Heart left ventricle (tissue), 16 donors: ENCODE measurements at regions not wholly inside any gene's neighbourhood (a gene's known extent, or its start where the extent isn't known, plus 50 kb on each side); places are given as distances from the start of the nearest gene placed in this dataset.

ENCODE experiments used
- ATAC-seq, 4 donors: fragments of 200-7000 bp; cut with Tn5 transposase; one replicate each; pipeline ENCODE4 v1.9.1; 2020 to 2022; ENCODE audit warnings: moderate library complexity in 4 of 4, mild to moderate bottlenecking in 3 of 4, moderate number of reproducible peaks in 1 of 4
- DNase-seq, 5 donors: peaks; one replicate each; pipeline ENCODE4 v3.0.0-alpha.2; 2020
- H3K27ac ChIP-seq, 12 donors: fragments of 200-600 bp; sonication (generic) in 4 of 12; one replicate each; pipeline versions ENCODE4 v1.5.0 to v1.8.0; 2016 to 2022; ENCODE audit warnings: mild to moderate bottlenecking in 2 of 12
- H3K27me3 ChIP-seq, 9 donors: fragments of 200-600 bp; sonication (generic) in 2 of 9; one replicate each; pipeline versions ENCODE4 v1.5.1 to v1.8.0; 2016 to 2022; ENCODE audit warnings: mild to moderate bottlenecking in 3 of 9
- H3K36me3 ChIP-seq, 9 donors: fragments of 200-600 bp; sonication (generic) in 2 of 9; one replicate each; pipeline versions ENCODE4 v1.5.0 to v1.8.0; 2018 to 2022; ENCODE audit warnings: mild to moderate bottlenecking in 2 of 9
- H3K4me1 ChIP-seq, 12 donors: fragments of 200-600 bp; sonication (generic) in 4 of 12; one replicate each; pipeline versions ENCODE4 v1.5.0 to v1.8.0; 2016 to 2022; ENCODE audit warnings: mild to moderate bottlenecking in 3 of 12
- H3K4me3 ChIP-seq, 12 donors: fragments of 200-600 bp; sonication (generic) in 4 of 12; one replicate each; pipeline versions ENCODE4 v1.5.0 to v1.8.0; 2017 to 2022; ENCODE audit warnings: mild to moderate bottlenecking in 9 of 12, moderate library complexity in 4 of 12
- H3K9me3 ChIP-seq, 12 donors: fragments of 200-600 bp; sonication (generic) in 4 of 12; one replicate each; pipeline versions ENCODE4 v1.5.0 to v1.8.0; 2016 to 2022; ENCODE audit warnings: mild to moderate bottlenecking in 1 of 12
- CTCF ChIP-seq, 12 donors: fragments of 200-600 bp; sonication (generic) in 4 of 12; IDR thresholded peaks; one replicate each; pipeline versions ENCODE4 v1.5.0 to v1.8.0; 2018 to 2022; ENCODE audit warnings: antibody characterized with exemption in 12 of 12, mild to moderate bottlenecking in 5 of 12
- POLR2A ChIP-seq, 2 donors: fragments of 450-650 bp; IDR thresholded peaks; one replicate each; pipeline ENCODE4 v1.6.1; 2017; ENCODE audit warnings: antibody characterized with exemption in 2 of 2, mild to moderate bottlenecking in 2 of 2, moderate library complexity in 2 of 2
- WGBS, 4 donors: extraction: QIAGEN DNeasy Blood & Tissue Kit in 2 of 4; methylation state at CpG; one replicate each; pipeline versions ENCODE4 v1.1.5 to v1.1.7; 2013 to 2018; 5-methylcytosine and 5-hydroxymethylcytosine counted together
- intact Hi-C, 10 donors: fragments of 100-400 bp; cut with DNase I; formaldehyde crosslinking; loops; one replicate each; pipeline versions ENCODE4 v1.11.1 to v1.14.2; 2022
- donor health status: ischemic (EF 13 %, LVEDD 7.1; RV severe dilation, severe dysfunction).
- donor health status: healthy with polysubstance abuse.
- donor health status: DM: no; HTN: yes; CAD: no.
- donor health status: DM: no; HTN: no; CAD: no.
- donor health status: ischemic (EF 25% LVEDD 6.9; RV normal size, moderate dysfunction).
- donor health status: ischemic (EF 25% LVEDD 5.7; RV mildly dilated, moderate dysfunction).
- donor health status: healthy.
- donor health status: DM: yes; HTN: yes; CAD: no.
- donor health status: ischemic (EF 35%, LVEDD 5.7; RV mildly dilated, moderate dysfunction).
- donor health status: nonischemic (EF 11% LVEDD 7.7; RV severe dilation, severe dysfunction).
- donor health status: DM: yes; HTN: yes; CAD: no.
- donor health status: PGD.
- donor health status: ischemic (EF 29% LVEDD 5.4; RV normal size, mild dysfunction).
- donor health status: nonischemic (EF 23%, LVEDD 6.1; RV moderate dilation, normal function).

GRCh38 chrX:87736576-87736975 lies 219.0 kb downstream of the KLHL4 start:
- Histone ChIP-seq H3K27ac (no peak overlapping the region), H3K4me1 (no peaks in the 10 kb centered on the region), H3K36me3 (no peaks in the 10 kb centered on the region), H3K9me3 (no peaks in the 10 kb centered on the region), H3K4me3 (no peak overlapping the region), H3K27me3 (peaks cover 0 to 4% (median 0%) of the 10 kb centered on the region in 9 donors)
- DNase-seq (no peak), ATAC-seq (no peak)
- TF ChIP-seq CTCF (IDR thresholded peaks at IDR 0.05) (no peak), POLR2A (IDR thresholded peaks at IDR 0.05) (no peak)
- 41 to 61% (median 53%) methylated on average over 2 of the region's 2 CpGs for WGBS, 4 donors
- intact Hi-C loops: no loop called here

DNA sequence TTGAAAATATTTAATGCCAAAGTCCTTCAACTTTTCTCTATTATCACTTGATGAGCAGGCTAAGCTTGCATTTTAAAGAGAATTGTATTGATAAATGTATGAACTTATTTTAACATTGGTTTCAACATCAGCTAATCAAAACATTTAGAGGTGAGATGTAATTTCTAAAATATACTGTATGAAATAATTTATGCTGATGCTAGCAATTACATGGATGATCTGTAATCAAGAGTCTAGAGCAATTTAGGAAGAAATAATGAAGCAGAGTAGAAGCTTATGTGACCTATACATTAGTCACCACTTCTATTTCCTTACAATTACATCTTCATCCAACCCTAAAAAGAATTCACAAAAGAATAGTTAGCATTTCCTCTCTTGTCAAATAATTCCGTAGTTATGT lies 226.8 kb downstream of the KLHL4 start:
- intact Hi-C loops: no loop called here
- Histone ChIP-seq H3K4me3 (no peak overlapping the region), H3K9me3 (no peaks in the 10 kb centered on the region), H3K27ac (no peak overlapping the region), H3K36me3 (no peaks in the 10 kb centered on the region), H3K4me1 (no peaks in the 10 kb centered on the region), H3K27me3 (peaks cover 0 to 5% (median 0%) of the 10 kb centered on the region in 9 donors)
- TF ChIP-seq POLR2A (IDR thresholded peaks at IDR 0.05): no peak
- DNase-seq: no peak
- no peak for ATAC-seq
- WGBS, 4 donors: 46 to 66% (median 55%) methylated on average over 1 of the region's 1 CpG

GRCh38 chrX:87755493-87755892 lies 237.9 kb downstream of the KLHL4 start:
- 76 to 87% (median 80%) methylated on average over 5 of the region's 5 CpGs for WGBS, 4 donors
- Histone ChIP-seq H3K27ac (no peak overlapping the region), H3K4me1 (no peaks in the 10 kb centered on the region), H3K27me3 (no peaks in the 10 kb centered on the region), H3K4me3 (no peak overlapping the region), H3K9me3 (peaks cover 0 to 13% (median 0%) of the 10 kb centered on the region in 12 donors), H3K36me3 (no peaks in the 10 kb centered on the region)
- TF ChIP-seq POLR2A (IDR thresholded peaks at IDR 0.05): no peak
- no peak for TF ChIP-seq CTCF (IDR thresholded peaks at IDR 0.05)
- intact Hi-C loops: no loop called here
- DNase-seq (no peak), ATAC-seq (no peak)

- no peak overlapping the region for H3K27ac ChIP-seq
- no peaks in the 10 kb centered on the region for H3K36me3 ChIP-seq
- peaks cover 0 to 17% (median 0%) of the 10 kb centered on the region in 12 donors for H3K9me3 ChIP-seq
- no peaks in the 10 kb centered on the region for H3K27me3 ChIP-seq
- DNase-seq (no peak), ATAC-seq (no peak)
- intact Hi-C loops: no loop called here
- H3K4me3 ChIP-seq: no peak overlapping the region
- no peak for TF ChIP-seq CTCF (IDR thresholded peaks at IDR 0.05)
- no peak for TF ChIP-seq POLR2A (IDR thresholded peaks at IDR 0.05)
- H3K4me1 ChIP-seq: no peaks in the 10 kb centered on the region
These were observed 271.4 kb downstream of the KLHL4 start for GRCh38 chrX:87788976-87789375.

DNA sequence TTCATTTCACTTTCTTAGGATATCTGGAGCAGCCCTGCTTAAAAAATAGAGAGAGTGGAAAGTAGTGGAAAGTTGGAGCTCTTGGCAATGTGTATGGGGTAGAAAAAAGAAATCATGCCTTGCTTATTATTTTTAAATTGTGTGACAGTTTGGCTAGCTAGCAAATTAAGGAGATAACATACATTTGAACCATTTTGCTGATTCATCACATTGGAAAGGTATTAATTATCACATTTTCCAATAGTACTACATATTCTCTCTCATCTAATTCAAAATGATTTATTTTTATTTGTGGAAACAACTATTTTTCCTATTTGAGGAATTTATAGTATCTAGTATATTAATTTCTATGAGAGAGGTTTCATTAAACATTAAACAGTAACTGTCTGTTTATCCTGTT lies 280.4 kb downstream of the KLHL4 start:
- H3K27ac ChIP-seq: no peak overlapping the region
- TF ChIP-seq CTCF (IDR thresholded peaks at IDR 0.05): no peak
- no peak for TF ChIP-seq POLR2A (IDR thresholded peaks at IDR 0.05)
- intact Hi-C loops: no loop called here
- H3K27me3 ChIP-seq: peaks cover 0 to 2% (median 0%) of the 10 kb centered on the region in 9 donors
- H3K9me3 ChIP-seq: no peaks in the 10 kb centered on the region
- DNase-seq: no peak
- ATAC-seq: no peak
- H3K4me1 ChIP-seq: no peaks in the 10 kb centered on the region
- H3K36me3 ChIP-seq: no peaks in the 10 kb centered on the region
- no peak overlapping the region for H3K4me3 ChIP-seq
